NCI-H2171 treated with DMSO at 0.1 percent for 48 hours (cell line): ENCODE measurements at regions not wholly inside any gene's neighbourhood (a gene's known extent, or its start where the extent isn't known, plus 50 kb on each side); places are given as distances from the start of the nearest gene placed in this dataset.

Experiments
- DNase-seq: peaks from one replicate; lab custom pipeline; 2025; lab: John Stamatoyannopoulos, UW

- no peak for DNase-seq
Observed at GRCh38 chr3:124276539-124277143, 284.7 kb upstream of the ROPN1 start.

DNA sequence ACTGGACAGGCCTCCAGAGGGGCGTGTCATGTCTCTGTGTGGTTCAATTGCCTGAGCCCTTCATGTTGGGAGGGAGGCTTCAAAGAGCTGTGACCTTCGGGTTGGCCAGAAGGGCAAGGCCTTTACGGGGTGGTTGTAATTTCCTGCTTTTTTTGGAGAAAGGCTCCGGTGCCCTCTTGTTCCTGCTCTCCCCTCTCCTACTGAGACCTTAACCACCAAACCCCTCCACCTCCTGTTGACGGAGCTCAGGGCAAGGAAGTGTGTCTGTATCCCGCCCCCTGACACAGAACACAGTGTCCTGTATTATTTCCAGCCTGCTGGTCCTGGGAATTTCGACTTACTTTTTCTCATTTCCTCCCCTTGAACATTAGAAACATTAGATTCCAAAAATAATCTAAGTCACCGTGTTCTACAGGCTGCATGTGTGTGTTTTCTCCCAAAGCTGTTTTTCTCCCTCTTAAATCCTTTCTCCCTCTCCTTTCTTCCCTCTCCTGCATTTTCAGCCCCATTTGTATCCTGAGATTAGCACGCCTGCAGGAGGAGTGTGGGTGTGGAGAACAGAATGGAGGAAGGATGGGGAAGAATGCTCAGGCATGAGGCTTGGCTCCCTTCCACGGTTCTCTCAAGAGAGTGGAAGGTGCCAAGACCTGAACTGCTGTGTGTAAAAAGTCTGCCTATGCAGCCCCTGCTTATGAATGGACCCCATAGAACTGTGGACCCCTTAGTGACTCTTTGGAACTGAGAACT, 285.4 kb upstream of the ROPN1 start:
- DNase-seq = peak; percentile 70

DNA sequence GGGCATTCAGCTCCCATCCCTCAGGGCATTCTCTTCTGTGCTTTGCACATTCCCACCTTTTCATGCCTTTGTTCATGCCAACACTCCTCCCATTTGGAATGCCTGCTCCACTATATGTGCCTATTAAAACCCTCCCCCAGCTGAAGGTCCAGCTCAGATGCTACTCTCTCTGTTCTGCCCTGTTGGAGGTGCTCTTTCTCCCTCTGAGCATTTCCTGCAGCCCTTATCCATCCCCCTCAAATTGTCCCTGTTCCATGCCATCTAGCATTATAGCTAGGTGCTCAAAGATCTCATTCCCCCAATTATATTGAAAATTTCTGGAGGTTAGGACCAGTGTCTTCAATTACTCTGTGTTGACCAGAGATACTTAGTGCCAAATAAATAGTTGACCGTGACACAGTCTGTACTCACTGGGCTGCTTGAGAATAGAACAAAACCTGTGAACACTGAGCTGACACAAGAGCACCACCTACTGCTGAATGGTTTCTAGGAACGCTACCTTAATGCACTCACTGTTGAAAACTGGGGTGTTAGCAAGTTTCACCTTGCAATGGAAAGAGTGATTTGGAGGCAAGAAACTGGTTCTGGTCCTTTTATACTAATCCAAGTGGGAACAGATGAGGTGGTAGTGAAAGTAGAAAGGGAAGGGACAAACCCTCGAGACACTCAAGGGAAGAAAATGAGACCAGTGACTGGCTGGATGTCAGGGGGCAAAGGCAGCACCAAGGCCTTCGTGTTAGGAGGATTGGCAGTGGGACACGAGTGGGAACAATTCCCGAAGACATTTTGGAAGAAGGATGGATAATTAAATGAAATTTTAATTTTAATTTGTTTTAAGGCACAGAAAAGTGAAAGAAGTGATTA, 289.8 kb upstream of the ROPN1 start:
- peak; percentile 70 for DNase-seq

DNA sequence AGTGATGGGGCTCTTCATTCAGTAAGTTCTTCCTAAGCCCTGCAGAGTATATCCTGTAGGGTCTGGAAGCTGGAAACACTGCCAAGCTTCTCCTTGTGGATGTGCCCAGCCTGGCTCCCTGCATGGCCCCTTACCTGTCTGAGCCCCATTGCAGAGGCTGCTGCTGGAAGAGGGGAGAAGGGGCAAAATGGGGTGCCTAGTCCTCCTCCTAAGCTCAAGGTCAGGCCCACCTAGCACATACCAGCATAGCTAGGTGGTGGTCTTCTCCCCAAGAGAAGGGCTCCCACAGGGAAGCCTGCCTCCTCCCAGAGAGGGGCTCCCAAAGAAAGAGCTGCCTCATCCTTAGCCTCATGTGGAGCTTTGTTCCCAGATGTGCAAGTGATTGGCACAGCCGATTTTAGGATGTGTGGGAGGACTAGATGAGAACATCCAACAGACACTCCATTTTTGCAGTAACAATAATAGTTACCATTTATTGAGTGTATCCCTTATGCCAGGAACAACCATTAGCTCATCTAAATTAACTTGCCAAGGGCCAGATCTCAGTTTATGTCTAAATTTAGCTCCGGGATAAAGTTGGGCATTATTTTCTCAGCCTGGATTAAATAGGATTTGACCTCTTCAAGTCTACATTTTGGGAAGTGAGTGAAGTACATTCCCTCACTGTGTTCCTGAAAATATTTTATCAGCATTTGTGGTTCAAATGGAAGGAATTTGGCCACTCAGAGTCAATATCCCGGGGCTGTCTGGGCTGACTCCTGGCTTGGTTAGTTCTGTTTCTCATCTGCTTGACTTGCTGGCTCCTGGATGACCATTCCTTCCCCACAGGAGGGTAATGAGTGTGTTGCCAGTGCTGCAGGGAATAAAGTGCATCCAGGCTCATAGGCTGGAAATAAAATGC, 291.1 kb upstream of the ROPN1 start:
- no peak for DNase-seq

DNA sequence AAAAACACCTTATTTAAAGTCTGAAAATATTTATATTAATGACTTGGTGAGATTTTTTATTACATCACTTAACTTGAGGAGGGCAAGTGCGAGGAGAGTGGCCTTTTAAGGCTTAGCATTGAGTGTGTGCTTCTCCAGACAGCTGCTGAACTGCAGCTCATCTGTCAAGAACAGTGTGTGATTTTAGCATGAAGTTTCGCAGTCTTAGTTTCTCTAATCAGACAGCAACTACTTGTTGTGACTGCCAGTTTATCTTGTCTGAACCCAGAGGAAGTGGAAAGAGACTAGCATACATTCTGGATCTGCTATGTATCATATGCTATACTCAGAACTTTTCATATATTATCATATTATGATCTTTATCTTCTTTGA, 291.7 kb upstream of the ROPN1 start:
- DNase-seq = no peak

- DNase-seq = no peak
Observed at GRCh38 chr3:124288996-124289395, 297.1 kb upstream of the ROPN1 start.

- no peak for DNase-seq
Observed at GRCh38 chr3:124291008-124291407, 299.1 kb upstream of the ROPN1 start.

GRCh38 chr3:124292329-124292728, 300.4 kb upstream of the ROPN1 start:
- no peak for DNase-seq

- DNase-seq = no peak
Observed at GRCh38 chr3:124293584-124293983, 301.7 kb upstream of the ROPN1 start.

DNA sequence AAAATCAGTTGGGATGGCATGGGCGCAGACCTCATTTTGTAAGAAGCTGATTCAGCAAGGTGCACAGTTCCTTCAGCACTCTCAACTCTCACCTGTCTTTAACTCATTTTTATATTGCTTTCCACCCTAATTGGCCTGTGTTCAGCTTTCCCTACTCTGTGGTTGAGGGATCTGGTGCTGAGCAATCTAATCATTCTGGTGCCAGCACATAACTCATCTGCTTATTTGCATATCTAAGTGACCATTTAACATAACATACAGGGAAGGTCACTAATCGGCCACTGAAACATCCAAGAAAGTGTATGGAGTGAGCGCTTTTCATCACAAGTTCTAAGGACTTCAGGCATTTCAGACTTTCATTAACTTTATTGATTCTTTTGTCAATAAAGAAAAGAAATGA, 303.4 kb upstream of the ROPN1 start:
- DNase-seq = no peak

GRCh38 chr3:124296406-124296805, 304.5 kb upstream of the ROPN1 start:
- no peak for DNase-seq

DNA sequence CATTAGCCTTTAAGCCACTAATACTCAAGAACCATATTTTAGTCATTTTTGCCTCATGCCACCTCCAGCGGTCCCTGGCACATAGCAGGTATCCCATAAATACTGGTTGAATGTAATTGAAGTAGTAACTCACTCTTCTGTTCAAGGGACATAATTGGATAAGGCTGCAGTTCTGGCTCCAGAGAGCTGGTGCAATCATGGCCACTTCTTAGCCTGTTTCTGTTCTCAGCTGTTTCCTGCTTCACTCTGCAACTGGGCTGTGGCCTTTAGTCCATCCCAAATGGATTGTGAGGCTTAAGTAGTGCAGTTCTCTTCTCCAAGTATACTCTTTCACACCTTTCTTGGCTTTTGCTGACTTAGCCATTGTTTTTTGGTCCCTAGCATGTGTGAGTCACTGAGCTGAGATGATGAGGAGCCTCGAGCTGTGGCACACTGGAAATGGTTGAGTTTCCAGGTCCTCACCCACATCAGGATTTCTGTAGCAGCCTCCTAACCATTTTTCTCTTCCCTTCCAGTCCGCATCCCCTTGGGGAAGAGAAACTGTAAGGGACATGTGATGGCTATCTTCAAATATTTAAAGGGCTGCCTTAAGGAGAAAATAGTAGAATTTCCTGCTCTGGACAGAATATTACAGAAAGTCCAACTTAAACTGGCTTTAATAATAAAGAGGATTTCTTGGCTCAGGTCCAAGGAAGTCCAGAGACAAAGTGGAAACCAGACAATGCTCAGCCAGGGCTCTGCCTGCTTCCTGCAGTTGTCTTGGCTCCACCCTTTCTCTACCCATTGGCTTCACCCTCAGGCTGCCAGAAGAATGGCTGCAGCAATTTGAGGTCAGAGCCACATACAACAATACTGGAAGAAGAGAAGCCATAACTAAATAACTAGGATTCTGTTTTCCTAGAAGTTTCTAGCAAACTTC, 305.4 kb upstream of the ROPN1 start:
- DNase-seq = no peak

DNA sequence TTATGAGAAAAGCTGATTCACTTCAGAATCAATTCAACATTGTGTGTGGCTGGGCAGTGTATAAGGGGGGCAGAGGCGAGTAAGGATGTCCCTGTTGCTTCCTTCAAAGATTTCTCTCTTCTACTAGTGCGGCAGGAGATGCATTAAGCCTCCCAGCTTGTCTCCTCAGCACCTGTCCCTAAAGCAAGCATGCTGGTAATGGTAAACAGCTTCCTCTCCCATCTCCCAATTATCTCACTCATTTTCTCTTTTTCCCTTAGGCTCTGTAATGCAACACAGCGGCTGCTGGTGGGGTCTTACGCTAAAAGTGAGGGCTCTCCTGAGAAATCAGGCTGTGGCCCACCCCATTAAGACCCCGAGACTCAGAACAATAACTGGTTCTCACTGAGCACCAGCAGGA, 306.4 kb upstream of the ROPN1 start:
- DNase-seq = no peak

DNA sequence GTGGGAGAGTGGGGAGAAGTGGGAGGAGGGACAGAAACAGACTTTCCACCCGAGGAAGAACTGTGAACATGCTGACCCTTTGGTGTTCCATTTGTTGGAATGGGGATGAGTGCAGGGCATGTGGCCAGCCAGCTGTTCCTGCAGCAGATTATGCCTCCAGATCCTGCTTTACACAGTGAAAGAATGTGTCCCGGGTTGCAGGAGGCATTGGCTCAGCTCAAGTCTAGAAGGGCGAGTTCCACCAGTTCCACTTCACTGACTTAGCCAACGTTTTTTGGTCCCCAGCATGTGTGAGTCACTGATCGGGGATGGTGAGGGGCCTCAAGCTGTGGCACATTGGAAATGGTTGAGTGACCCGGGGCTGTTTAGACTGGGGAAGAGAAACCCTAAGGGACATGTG, 307.0 kb upstream of the ROPN1 start:
- no peak for DNase-seq

DNA sequence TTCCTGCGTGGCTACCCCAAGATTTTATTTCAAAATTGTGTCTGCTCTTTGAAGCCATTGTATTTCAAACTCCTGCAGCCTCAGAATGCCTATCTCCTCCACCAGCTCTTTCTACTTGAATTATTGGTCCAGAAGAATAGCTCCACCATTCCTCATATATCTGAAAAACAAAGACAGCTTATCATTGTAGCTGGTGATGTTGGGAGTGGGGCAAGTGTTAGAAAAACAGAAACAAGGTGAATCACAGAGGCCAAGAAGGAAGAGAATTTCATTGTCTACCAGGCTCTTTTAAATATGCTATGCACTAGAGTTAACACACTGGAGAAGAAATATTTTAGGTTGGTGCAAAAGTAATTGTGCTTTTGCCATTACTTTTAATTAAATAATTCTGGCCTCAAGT, 307.9 kb upstream of the ROPN1 start:
- no peak for DNase-seq

GRCh38 chr3:124300416-124300815, 308.5 kb upstream of the ROPN1 start:
- DNase-seq = no peak

- peak; percentile 11 for DNase-seq
Observed at GRCh38 chr3:124303305-124303910, 311.5 kb upstream of the ROPN1 start.

DNA sequence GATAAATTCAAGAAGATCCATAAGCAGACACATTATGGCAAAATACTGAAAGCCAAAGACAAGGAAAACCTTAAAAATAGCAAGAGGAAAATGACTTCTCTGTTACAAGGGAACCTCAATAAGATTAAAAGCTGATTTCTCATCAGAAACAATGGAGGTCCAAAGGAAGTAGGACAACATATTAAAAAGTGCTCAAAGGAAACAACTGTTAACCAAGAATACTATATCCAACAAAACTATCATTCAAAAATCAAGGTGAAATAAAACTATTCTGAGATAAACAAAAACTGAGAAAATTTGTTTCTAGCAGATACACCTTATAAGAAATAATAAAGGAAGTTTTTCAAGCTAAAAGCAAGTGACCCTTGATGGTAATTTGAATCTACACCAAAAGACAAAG, 314.7 kb upstream of the ROPN1 start:
- DNase-seq = no peak

GRCh38 chr3:124313621-124314020, 321.7 kb upstream of the ROPN1 start:
- DNase-seq = no peak

DNA sequence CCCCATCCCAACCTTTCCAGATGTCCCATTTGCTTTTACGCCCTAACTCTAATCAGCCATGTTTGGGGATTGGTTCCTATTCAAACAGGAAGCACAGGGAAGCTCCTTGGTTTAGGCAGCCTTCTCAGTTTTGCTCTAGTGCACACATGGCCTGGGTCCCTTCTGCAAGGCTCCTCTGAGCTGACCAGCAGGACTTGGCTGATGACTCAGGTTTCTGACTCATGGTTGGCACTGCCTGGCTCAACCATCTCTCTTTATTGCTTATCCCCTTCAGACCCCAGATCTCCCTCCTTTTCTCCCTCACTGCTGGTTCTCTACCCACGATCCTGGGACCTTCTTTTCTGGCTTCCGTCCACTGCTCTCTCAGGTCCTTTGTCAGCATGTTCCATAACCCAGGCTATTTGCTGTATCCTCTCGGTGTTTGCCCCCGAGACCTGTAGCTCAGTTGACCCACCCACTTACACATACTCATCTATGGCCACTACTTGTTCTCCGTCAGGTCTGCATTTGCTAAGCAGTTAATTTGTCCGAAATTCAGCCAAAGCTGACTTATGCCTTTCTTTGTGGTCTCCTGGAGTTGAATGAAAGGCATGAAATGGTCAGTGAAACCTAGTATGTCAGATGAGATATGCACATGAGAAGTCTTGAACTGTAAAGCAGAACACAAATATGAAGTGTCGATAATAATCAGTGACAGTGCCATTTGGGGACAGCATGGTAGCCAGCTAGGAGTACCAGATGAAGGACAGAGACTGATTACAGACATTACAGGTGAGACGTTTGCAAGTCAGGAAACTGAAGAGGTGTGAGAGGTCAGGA, 323.5 kb upstream of the ROPN1 start:
- no peak for DNase-seq
